MM.1S (cell line): ENCODE measurements at regions not wholly inside any gene's neighbourhood (a gene's known extent, or its start where the extent isn't known, plus 50 kb on each side); places are given as distances from the start of the nearest gene placed in this dataset.

Source experiments
- DNase-seq: peaks from one replicate; pipeline ENCODE4 v3.0.0-alpha.2; 2015
- H2AFZ ChIP-seq: fragments of 300-600 bp; sonication (generic); 2 replicates; pipeline ENCODE4 v1.6.0; 2016; ENCODE audit warnings: antibody characterized with exemption, low read length
- H3F3A ChIP-seq: fragments of 300-600 bp; sonication (generic); 2 replicates; pipeline ENCODE4 v1.6.1; 2016; ENCODE audit warnings: mild to moderate bottlenecking, antibody characterized with exemption, low read length, moderate library complexity, mixed read lengths; ENCODE audit not compliant: insufficient read depth
- H3K27ac ChIP-seq: fragments of 300-600 bp; sonication (generic); 2 replicates; pipeline ENCODE4 v1.5.1; 2016; ENCODE audit warnings: mild to moderate bottlenecking, low read length
- H3K27me3 ChIP-seq: fragments of 300-600 bp; sonication (generic); replicated peaks from 2 replicates; pipeline ENCODE4 v1.6.0; 2016; ENCODE audit warnings: low read length; ENCODE audit not compliant: insufficient read depth
- H3K36me3 ChIP-seq: fragments of 300-600 bp; sonication (generic); replicated peaks from 2 replicates; pipeline ENCODE4 v1.6.1; 2016; ENCODE audit warnings: mild to moderate bottlenecking, low read length, mixed read lengths; ENCODE audit not compliant: insufficient read depth
- H3K4me1 ChIP-seq: fragments of 300-600 bp; sonication (generic); 2 replicates; pipeline ENCODE4 v1.6.1; 2016; ENCODE audit warnings: low read length, mixed read lengths
- H3K4me2 ChIP-seq: fragments of 300-600 bp; sonication (generic); 2 replicates; pipeline ENCODE4 v1.6.0; 2016; ENCODE audit warnings: low read depth, low read length
- H3K4me3 ChIP-seq: fragments of 300-600 bp; sonication (generic); 2 replicates; pipeline ENCODE4 v1.5.1; 2016; ENCODE audit warnings: low read length, mixed read lengths
- H3K79me2 ChIP-seq: fragments of 300-600 bp; sonication (generic); 2 replicates; pipeline ENCODE4 v1.6.1; 2016; ENCODE audit warnings: mixed run types, low read length, mixed read lengths
- H3K9ac ChIP-seq: fragments of 300-600 bp; sonication (generic); 2 replicates; pipeline ENCODE4 v1.6.1; 2016; ENCODE audit warnings: low read length, mixed read lengths
- H3K9me2 ChIP-seq: fragments of 300-600 bp; sonication (generic); replicated peaks from 2 replicates; pipeline ENCODE4 v1.6.1; 2016; ENCODE audit warnings: mild to moderate bottlenecking, low read length, mixed read lengths; ENCODE audit not compliant: insufficient read depth
- H3K9me3 ChIP-seq: fragments of 300-600 bp; sonication (generic); replicated peaks from 2 replicates; pipeline ENCODE4 v1.6.1; 2016; ENCODE audit warnings: mild to moderate bottlenecking, low read length, mixed read lengths; ENCODE audit not compliant: insufficient read depth
- H4K20me1 ChIP-seq: fragments of 300-600 bp; sonication (generic); 2 replicates; pipeline ENCODE4 v1.6.1; 2016; ENCODE audit warnings: mild to moderate bottlenecking, low read length, moderate library complexity, mixed read lengths; ENCODE audit not compliant: insufficient read depth
- CTCF ChIP-seq: fragments of 300-600 bp; sonication (generic); IDR thresholded peaks from 2 replicates; pipeline ENCODE4 v1.5.1; 2016; ENCODE audit warnings: antibody characterized with exemption, low read length, mixed read lengths
- EZH2 ChIP-seq: fragments of 300-600 bp; sonication (generic); optimal IDR thresholded peaks from 2 replicates; pipeline ENCODE3; 2017; ENCODE audit warnings: low read depth, mild to moderate bottlenecking, antibody characterized with exemption, low read length, mixed read lengths
- EZH2phosphoT487 ChIP-seq: fragments of 300-600 bp; sonication (generic); IDR thresholded peaks from 2 replicates; pipeline ENCODE4 v1.6.1; 2018; ENCODE audit warnings: antibody characterized with exemption, low read length

- Histone ChIP-seq H2AFZ (no peak overlapping the region), H3K9me3 (no peaks in the 10 kb centered on the region), H3K4me3 (no peak overlapping the region), H3F3A (no peaks in the 10 kb centered on the region), H3K27ac (no peak overlapping the region), H3K9ac (no peak overlapping the region), H3K4me2 (no peak overlapping the region), H3K36me3 (no peaks in the 10 kb centered on the region), H3K4me1 (no peaks in the 10 kb centered on the region), H3K79me2 (no peaks in the 10 kb centered on the region), H4K20me1 (no peaks in the 10 kb centered on the region), H3K27me3 (no peaks in the 10 kb centered on the region), H3K9me2 (no peaks in the 10 kb centered on the region)
- TF ChIP-seq EZH2phosphoT487 (no peak), CTCF (no peak), EZH2 (no peak)
- DNase-seq = no peak
Measured at GRCh38 chr2:43123028-43123427, 103.4 kb downstream of the ZFP36L2 start.

GRCh38 chr2:43121580-43122314 lies 104.7 kb downstream of the ZFP36L2 start:
- H3K9me2 ChIP-seq = no peaks in the 10 kb centered on the region
- no peaks in the 10 kb centered on the region for H3K9me3 ChIP-seq
- H3K4me2 ChIP-seq = no peak overlapping the region
- no peak overlapping the region for H3K27ac ChIP-seq
- no peaks in the 10 kb centered on the region for H3K27me3 ChIP-seq
- H3K4me1 ChIP-seq = no peaks in the 10 kb centered on the region
- H3K9ac ChIP-seq = no peak overlapping the region
- no peak for DNase-seq
- H2AFZ ChIP-seq = no peak overlapping the region
- H3K79me2 ChIP-seq = no peaks in the 10 kb centered on the region
- TF ChIP-seq CTCF (no peak), EZH2 (no peak), EZH2phosphoT487 (no peak)
- no peaks in the 10 kb centered on the region for H3K36me3 ChIP-seq
- H3F3A ChIP-seq = no peaks in the 10 kb centered on the region
- H4K20me1 ChIP-seq = no peaks in the 10 kb centered on the region
- no peak overlapping the region for H3K4me3 ChIP-seq

- H3K9me3 ChIP-seq = no peaks in the 10 kb centered on the region
- no peak overlapping the region for H2AFZ ChIP-seq
- TF ChIP-seq EZH2phosphoT487 (no peak), EZH2 (no peak), CTCF (no peak)
Measured at GRCh38 chr2:43119303-43119702, 107.1 kb downstream of the ZFP36L2 start.

More at GRCh38 chr2:43119303-43119702, 107.1 kb downstream of the ZFP36L2 start:
- no peaks in the 10 kb centered on the region for H3K27me3 ChIP-seq
- no peak overlapping the region for H3K27ac ChIP-seq
- no peak for DNase-seq
- no peak overlapping the region for H3K4me3 ChIP-seq
- no peak overlapping the region for H3K9ac ChIP-seq
- no peaks in the 10 kb centered on the region for H3K4me1 ChIP-seq
- H3K79me2 ChIP-seq = no peaks in the 10 kb centered on the region
- H4K20me1 ChIP-seq = no peaks in the 10 kb centered on the region
- no peaks in the 10 kb centered on the region for H3K36me3 ChIP-seq
- no peaks in the 10 kb centered on the region for H3K9me2 ChIP-seq
- no peaks in the 10 kb centered on the region for H3F3A ChIP-seq
- H3K4me2 ChIP-seq = no peak overlapping the region
